ENCODE measurements at regions not wholly inside any gene's neighbourhood (a gene's known extent, or its start where the extent isn't known, plus 50 kb on each side); places are given as distances from the start of the nearest gene placed in this dataset.
"Not testable (repeated sequence)": the region's sequence is repeated elsewhere in the genome, so short reads cannot be mapped to it uniquely, and the experiment has no call there.

GRCh38 chr14:71399057-71399487, 491.8 kb downstream of the PCNX1 start:
- no peak overlapping the region for H3K4me3 ChIP-seq (ENCODE audit: low read length)
- no peak for TF ChIP-seq CTCF (conservative IDR thresholded peaks at IDR 0.05; ENCODE audit: low read length)
- no peak for DNase-seq (ENCODE audit: low read depth)

- no peak overlapping the region for H3K4me3 ChIP-seq (ENCODE audit: low read length)
- no peak for DNase-seq (ENCODE audit: low read depth)
- TF ChIP-seq CTCF (conservative IDR thresholded peaks at IDR 0.05; ENCODE audit: low read length): no peak
Observed at GRCh38 chr14:71400871-71401321, 493.6 kb downstream of the PCNX1 start.

- not testable (repeated sequence) for H3K4me3 ChIP-seq (ENCODE audit: low read length); DNase-seq (ENCODE audit: low read depth)
Observed at GRCh38 chr14:71402415-71402814, 495.2 kb downstream of the PCNX1 start.

GRCh38 chr14:71403656-71404055, 496.4 kb downstream of the PCNX1 start:
- TF ChIP-seq CTCF (conservative IDR thresholded peaks at IDR 0.05; ENCODE audit: low read length): no peak; the same call in 1 of the 2 replicates
- DNase-seq (ENCODE audit: low read depth): no peak
- H3K4me3 ChIP-seq (ENCODE audit: low read length): no peak overlapping the region

GRCh38 chr14:71405676-71406075, 498.4 kb downstream of the PCNX1 start:
- no peak for TF ChIP-seq CTCF (conservative IDR thresholded peaks at IDR 0.05; ENCODE audit: low read length)
- H3K4me3 ChIP-seq (ENCODE audit: low read length): no peak overlapping the region
- no peak for DNase-seq (ENCODE audit: low read depth)

- no peak for TF ChIP-seq CTCF (conservative IDR thresholded peaks at IDR 0.05; ENCODE audit: low read length)
- no peak overlapping the region for H3K4me3 ChIP-seq (ENCODE audit: low read length)
- DNase-seq (ENCODE audit: low read depth): no peak
Observed at GRCh38 chr14:71408362-71409030, 501.2 kb downstream of the PCNX1 start.

GRCh38 chr14:71410578-71411284, 503.5 kb downstream of the PCNX1 start:
- no peak overlapping the region for H3K4me3 ChIP-seq (ENCODE audit: low read length)
- DNase-seq (ENCODE audit: low read depth): no peak
- TF ChIP-seq CTCF (conservative IDR thresholded peaks at IDR 0.05; ENCODE audit: low read length): no peak
